HepG2 (cell line): ENCODE measurements at regions not wholly inside any gene's neighbourhood (a gene's known extent, or its start where the extent isn't known, plus 50 kb on each side); places are given as distances from the start of the nearest gene placed in this dataset.

Experiments
- ATAC-seq: fragments of 200-7000 bp; cut with Tn5 transposase; 3 replicates; pipeline ENCODE4 v1.9.1; 2020; ENCODE audit warnings: mild to moderate bottlenecking, moderate library complexity
- BruUV-seq: library from RNA; stranded (reverse); fragments of 400-500 nt; replicated peaks from 2 replicates; lab custom pipeline; 2021; lab: Mats Ljungman, UMichigan
- CTCF ChIA-PET: fragments of 300-600 bp; formaldehyde crosslinking; extraction: SDS; loops from one replicate; lab custom pipeline; 2021; ENCODE audit warnings: low total read pairs, inconsistent platforms, low intra/inter-chr PET ratio; lab: Yijun Ruan, JAX
- POLR2A ChIA-PET: fragments of 350-600 bp; sonication (Branson Sonifier 250); formaldehyde crosslinking; loops from one replicate; lab custom pipeline; 2020; ENCODE audit warnings: antibody characterized with exemption, inconsistent platforms; lab: Yijun Ruan, JAX
- DNase-seq: peaks from one replicate; pipeline ENCODE4 v3.0.0-alpha.2; 2015; ENCODE audit warnings: low spot score
- FAIRE-seq: peaks from 3 replicates; lab custom pipeline; 2011; peaks lifted over from hg19 to GRCh38; lab: Jason Lieb, UNC
- H2AFZ ChIP-seq: one replicate; pipeline ENCODE4 v1.6.1; 2011; ENCODE audit warnings: low read length, inconsistent platforms
- H3K27ac ChIP-seq: fragments of 300-600 bp; 3 replicates; pipeline ENCODE4 v1.8.0; 2011; ENCODE audit warnings: mixed run types, mild to moderate bottlenecking, mixed read lengths, low read length, inconsistent platforms; ENCODE audit not compliant: insufficient read depth; ENCODE audit errors: extremely low read length
- H3K27me3 ChIP-seq, 2 experiments: fragments of 200-600 bp in 1 of 2; 2 replicates in 1 of 2; 3 replicates in 1 of 2; pipeline versions ENCODE4 v1.6.0 to v1.8.0; 2011; ENCODE audit warnings: low read length in 2 of 2, mild to moderate bottlenecking in 2 of 2, moderate library complexity in 2 of 2, inconsistent platforms in 1 of 2; ENCODE audit not compliant: insufficient read depth in 2 of 2, control insufficient read depth in 1 of 2
- H3K36me3 ChIP-seq, 2 experiments: fragments of 200-600 bp in 1 of 2; replicated peaks in 1 of 2; 2 replicates in 1 of 2; 3 replicates in 1 of 2; pipeline versions ENCODE4 v1.5.1 to v1.8.0; 2011; ENCODE audit warnings: low read length in 2 of 2, inconsistent platforms in 1 of 2; ENCODE audit not compliant: insufficient read depth in 2 of 2, control insufficient read depth in 1 of 2
- H3K4me1 ChIP-seq: 2 replicates; pipeline ENCODE4 v1.5.1; 2012; ENCODE audit warnings: low read length, inconsistent platforms; ENCODE audit not compliant: insufficient read depth
- H3K4me2 ChIP-seq: 2 replicates; pipeline ENCODE4 v1.6.0; 2011; ENCODE audit warnings: low read depth, low read length, inconsistent platforms
- H3K4me3 ChIP-seq, 3 experiments: fragments of 200-600 bp in 1 of 3; sonication (generic), shearing (Covaris generic) in 1 of 3; replicated peaks in 1 of 3; 2 replicates each; pipeline ENCODE4 v1.5.1; 2011 to 2016; ENCODE audit warnings: low read length in 3 of 3, inconsistent platforms in 2 of 3, low read depth in 2 of 3, mild to moderate bottlenecking in 2 of 3, control low read depth in 1 of 3, mixed read lengths in 1 of 3; ENCODE audit not compliant: insufficient read depth in 1 of 3
- H3K79me2 ChIP-seq: one replicate; pipeline ENCODE4 v1.6.1; 2011; ENCODE audit warnings: low read length, inconsistent platforms; ENCODE audit not compliant: insufficient read depth
- H3K9ac ChIP-seq: 2 replicates; pipeline ENCODE4 v1.6.0; 2011; ENCODE audit warnings: mild to moderate bottlenecking, low read depth, low read length, inconsistent platforms; ENCODE audit not compliant: insufficient read depth
- H3K9me3 ChIP-seq: 2 replicates; pipeline ENCODE4 v1.5.1; 2012; ENCODE audit warnings: mild to moderate bottlenecking, low read length
- H4K20me1 ChIP-seq: 2 replicates; pipeline ENCODE4 v1.6.0; 2011; ENCODE audit warnings: inconsistent platforms, mild to moderate bottlenecking, low read length, moderate library complexity; ENCODE audit not compliant: insufficient read depth
- ATRX ChIP-seq: sonication (generic); formaldehyde crosslinking; IDR thresholded peaks from 2 replicates; pipeline ENCODE4 v1.4.0; 2020; ENCODE audit warnings: missing genetic modification reagents, borderline replicate concordance
- ELF3 ChIP-seq: IDR thresholded peaks from 2 replicates; pipeline ENCODE4 v1.6.1; 2016; ENCODE audit warnings: missing genetic modification reagents, missing compliant biosample characterization
- FOSL1 ChIP-seq: sonication (generic); formaldehyde crosslinking; IDR thresholded peaks from 2 replicates; pipeline ENCODE4 v1.9.0; 2021; ENCODE audit warnings: missing genetic modification reagents, borderline replicate concordance
- HNRNPL ChIP-seq: fragments of 200-400 bp; formaldehyde crosslinking; IDR thresholded peaks from 2 replicates; pipeline ENCODE4 v1.6.1; 2017; ENCODE audit warnings: mild to moderate bottlenecking, low read depth, low read length
- JUNB ChIP-seq: sonication (generic); formaldehyde crosslinking; IDR thresholded peaks from 2 replicates; pipeline ENCODE4 v1.8.0; 2022; ENCODE audit warnings: missing genetic modification reagents, mild to moderate bottlenecking, borderline replicate concordance
- MEIS2 ChIP-seq: sonication (generic); formaldehyde crosslinking; IDR thresholded peaks from 2 replicates; pipeline ENCODE4 v1.9.0; 2021; ENCODE audit warnings: mild to moderate bottlenecking, missing genetic modification reagents
- PCBP1 ChIP-seq: fragments of 200-400 bp; formaldehyde crosslinking; IDR thresholded peaks from 2 replicates; pipeline ENCODE4 v1.6.1; 2017; ENCODE audit warnings: mild to moderate bottlenecking, low read depth, low read length, borderline replicate concordance
- PPARG ChIP-seq: conservative IDR thresholded peaks from 2 replicates; pipeline ENCODE4 v1.6.1; 2016; ENCODE audit warnings: missing biosample characterization, missing genetic modification reagents
- PREB ChIP-seq: sonication (generic); formaldehyde crosslinking; IDR thresholded peaks from 2 replicates; pipeline ENCODE4 v1.4.0; 2020; ENCODE audit warnings: missing genetic modification reagents
- RXRB ChIP-seq: IDR thresholded peaks from 2 replicates; pipeline ENCODE4 v1.6.1; 2016; ENCODE audit warnings: borderline replicate concordance, missing genetic modification reagents, missing compliant biosample characterization
- THAP8 ChIP-seq: sonication (generic); formaldehyde crosslinking; IDR thresholded peaks from 2 replicates; pipeline ENCODE4 v1.5.1; 2020; ENCODE audit warnings: missing genetic modification reagents, mild to moderate bottlenecking, borderline replicate concordance
- ZBTB10 ChIP-seq: sonication (generic); formaldehyde crosslinking; IDR thresholded peaks from 2 replicates; pipeline ENCODE4 v1.4.0; 2020; ENCODE audit warnings: missing genetic modification reagents, borderline replicate concordance
- ZMAT3 ChIP-seq: sonication (generic); formaldehyde crosslinking; conservative IDR thresholded peaks from 2 replicates; pipeline ENCODE4 v1.7.0; 2021; ENCODE audit warnings: missing genetic modification reagents
- ZMYM2 ChIP-seq: sonication (generic); formaldehyde crosslinking; IDR thresholded peaks from 2 replicates; pipeline ENCODE4 v1.8.0; 2022; ENCODE audit warnings: mild to moderate bottlenecking, missing genetic modification reagents
- ZNF205 ChIP-seq: IDR thresholded peaks from 2 replicates; pipeline ENCODE4 v1.6.1; 2018; ENCODE audit warnings: missing biosample characterization, missing genetic modification reagents
- ZNF431 ChIP-seq: sonication (generic); formaldehyde crosslinking; IDR thresholded peaks from 2 replicates; pipeline ENCODE4 v1.9.0; 2022; ENCODE audit warnings: missing genetic modification reagents, low read depth, mild to moderate bottlenecking, borderline replicate concordance
- ZNF44 ChIP-seq: sonication (generic); formaldehyde crosslinking; IDR thresholded peaks from 2 replicates; pipeline ENCODE4 v1.5.1; 2020; ENCODE audit warnings: mild to moderate bottlenecking, missing genetic modification reagents
- ZNF569 ChIP-seq: sonication (generic); formaldehyde crosslinking; IDR thresholded peaks from 2 replicates; pipeline ENCODE4 v1.5.0; 2020; ENCODE audit warnings: mild to moderate bottlenecking, missing genetic modification reagents, moderate library complexity, borderline replicate concordance
- ZNF572 ChIP-seq: sonication (generic); formaldehyde crosslinking; IDR thresholded peaks from 2 replicates; pipeline ENCODE4 v1.5.1; 2020; ENCODE audit warnings: mild to moderate bottlenecking, missing genetic modification reagents
- ZNF619 ChIP-seq: sonication (generic); formaldehyde crosslinking; IDR thresholded peaks from 2 replicates; pipeline ENCODE4 v1.4.0; 2020; ENCODE audit warnings: mild to moderate bottlenecking, missing genetic modification reagents
- WGBS: methylation state at CpG from one replicate; pipeline ENCODE4 v1.1.6; 2017; ENCODE audit warnings: low lambda C conversion rate; 5-methylcytosine and 5-hydroxymethylcytosine counted together
- in situ Hi-C: cut with HindIII; loops from 2 replicates; pipeline ENCODE4 v1.10.0; 2017; ENCODE audit warnings: low pct_unique_long_range_greater_than_20kb; ENCODE audit not compliant: extremely low pct_ligation_motif_present
- intact Hi-C: fragments of 100-400 bp; cut with micrococcal nuclease; formaldehyde crosslinking; loops from one replicate; pipeline ENCODE4 v1.10.0; 2022; ENCODE audit not compliant: unreplicated experiment

DNA sequence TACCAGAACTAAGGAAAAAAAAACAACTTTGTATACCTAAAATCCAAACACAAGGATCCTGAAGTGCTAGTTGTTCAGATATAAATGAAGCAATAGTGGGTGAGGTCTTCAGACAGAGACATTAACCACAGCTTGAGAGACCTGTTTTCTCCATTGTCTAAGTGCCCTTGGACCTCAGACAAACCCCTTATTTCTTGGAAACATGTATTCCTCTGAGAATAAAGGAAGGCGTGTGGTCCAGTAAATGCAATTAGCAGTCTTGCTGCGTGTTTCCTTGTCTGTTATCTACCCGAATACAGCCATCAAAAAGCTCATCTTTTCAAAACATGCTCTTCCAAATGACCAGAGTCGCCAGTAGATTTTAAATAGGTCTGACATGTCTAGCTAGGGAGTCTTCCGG is 291.1 kb upstream of the NFIA start:
- ChIA-PET CTCF (no interaction called here), POLR2A (no interaction called here)
- in situ Hi-C loops (no loop called here), intact Hi-C loops (no loop called here)
- 20% methylated on average over 5 of the region's 5 CpGs for WGBS
- H3K9me3 ChIP-seq: no peaks in the 10 kb centered on the region
- no peak for FAIRE-seq
- no peak overlapping the region for H3K27ac ChIP-seq
- BruUV-seq: no TSS peak
- no peak overlapping the region for H3K4me3 ChIP-seq
- no peak for TF ChIP-seq MEIS2
- no peak for TF ChIP-seq ELF3 (CRISPR knock-in tag)
- no peak for TF ChIP-seq PREB (CRISPR knock-in tag)
- no peak for TF ChIP-seq ZNF619 (CRISPR knock-in tag)
- no peak for TF ChIP-seq HNRNPL
- TF ChIP-seq THAP8 (CRISPR knock-in tag): no peak
- no peak for TF ChIP-seq JUNB (CRISPR knock-in tag)
- TF ChIP-seq RXRB (CRISPR knock-in tag): no peak
- no peak for TF ChIP-seq ZBTB10 (CRISPR knock-in tag)
- TF ChIP-seq PCBP1: no peak
- TF ChIP-seq ZNF205 (CRISPR knock-in tag): no peak
- TF ChIP-seq ZMAT3: no peak
- no peak for TF ChIP-seq ZNF44
- TF ChIP-seq ATRX (CRISPR knock-in tag): no peak
- TF ChIP-seq ZNF569: no peak
- TF ChIP-seq PPARG: no peak
- no peak for TF ChIP-seq ZNF572 (CRISPR knock-in tag)
- no peak for TF ChIP-seq ZMYM2 (CRISPR knock-in tag)
- no peak for TF ChIP-seq ZNF431 (CRISPR knock-in tag)
- no peak for TF ChIP-seq FOSL1 (CRISPR knock-in tag)
- TF ChIP-seq, all 625 proteins: peak for 0
- no peak overlapping the region for H3K4me2 ChIP-seq
- ATAC-seq: no peak
- no peak for DNase-seq
- H3K4me1 ChIP-seq: no peaks in the 10 kb centered on the region
- H3K36me3 ChIP-seq: no peaks in the 10 kb centered on the region
- no peaks in the 10 kb centered on the region for H4K20me1 ChIP-seq
- H2AFZ ChIP-seq: no peak overlapping the region
- no peaks in the 10 kb centered on the region for H3K27me3 ChIP-seq
- no peak overlapping the region for H3K9ac ChIP-seq
- H3K79me2 ChIP-seq: no peaks in the 10 kb centered on the region
